ENCODE measurements at regions not wholly inside any gene's neighbourhood (a gene's known extent, or its start where the extent isn't known, plus 50 kb on each side); places are given as distances from the start of the nearest gene placed in this dataset.
A peak's percentile ranks its signal among the peaks of the same experiment; 100 is the strongest.
"Not testable (repeated sequence)": the region's sequence is repeated elsewhere in the genome, so short reads cannot be mapped to it uniquely, and the experiment has no call there.

DNA sequence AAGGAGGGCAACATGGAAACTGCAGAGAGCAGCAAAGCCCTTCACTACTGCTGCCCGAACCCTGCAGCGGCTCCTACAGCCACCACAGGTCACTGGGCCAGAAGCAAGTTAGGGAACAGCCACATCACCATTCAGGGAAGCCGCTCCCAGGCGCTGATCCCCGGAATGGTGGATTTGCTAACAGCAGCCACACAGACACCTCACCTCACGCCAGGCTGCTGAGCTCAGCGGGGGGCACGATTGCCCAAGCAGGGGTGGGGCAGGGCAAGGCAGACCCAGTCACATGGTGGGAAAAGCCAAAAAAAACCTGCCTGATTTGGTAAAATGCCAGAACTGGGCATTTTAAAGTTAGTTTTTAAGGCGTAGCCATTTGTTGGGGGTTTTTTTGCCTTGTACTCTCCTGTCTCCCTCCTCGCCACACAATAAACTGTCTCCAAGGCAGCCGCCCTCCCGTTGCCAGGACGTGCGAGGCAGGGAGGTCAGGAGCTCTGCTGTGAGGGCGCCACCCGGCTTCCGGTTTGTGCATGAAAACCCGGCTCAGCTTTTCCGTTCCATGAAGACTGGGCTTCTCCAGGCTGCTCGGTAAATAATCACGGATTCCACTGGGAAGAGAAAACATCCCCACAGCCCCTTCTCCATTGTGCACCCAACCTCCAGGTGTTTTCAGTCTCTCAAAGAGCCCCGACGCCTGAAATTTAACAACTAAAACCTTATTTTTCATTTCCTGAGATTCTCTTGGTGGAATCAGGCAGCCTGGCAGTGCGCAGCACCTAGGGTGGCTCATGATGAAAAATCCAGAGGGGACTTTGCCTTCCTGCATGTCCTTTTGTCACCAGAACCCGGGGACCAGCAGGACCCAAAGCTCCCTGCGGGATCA, 453.5 kb downstream of the PREX1 start:
- Histone ChIP-seq H3K27ac (peak overlapping the region in 3 of 4 donors; percentile 2 to 58 (median 54)), H3K4me1 (peaks cover 15% of the 10 kb centered on the region)
- TF ChIP-seq, protein P1, sequence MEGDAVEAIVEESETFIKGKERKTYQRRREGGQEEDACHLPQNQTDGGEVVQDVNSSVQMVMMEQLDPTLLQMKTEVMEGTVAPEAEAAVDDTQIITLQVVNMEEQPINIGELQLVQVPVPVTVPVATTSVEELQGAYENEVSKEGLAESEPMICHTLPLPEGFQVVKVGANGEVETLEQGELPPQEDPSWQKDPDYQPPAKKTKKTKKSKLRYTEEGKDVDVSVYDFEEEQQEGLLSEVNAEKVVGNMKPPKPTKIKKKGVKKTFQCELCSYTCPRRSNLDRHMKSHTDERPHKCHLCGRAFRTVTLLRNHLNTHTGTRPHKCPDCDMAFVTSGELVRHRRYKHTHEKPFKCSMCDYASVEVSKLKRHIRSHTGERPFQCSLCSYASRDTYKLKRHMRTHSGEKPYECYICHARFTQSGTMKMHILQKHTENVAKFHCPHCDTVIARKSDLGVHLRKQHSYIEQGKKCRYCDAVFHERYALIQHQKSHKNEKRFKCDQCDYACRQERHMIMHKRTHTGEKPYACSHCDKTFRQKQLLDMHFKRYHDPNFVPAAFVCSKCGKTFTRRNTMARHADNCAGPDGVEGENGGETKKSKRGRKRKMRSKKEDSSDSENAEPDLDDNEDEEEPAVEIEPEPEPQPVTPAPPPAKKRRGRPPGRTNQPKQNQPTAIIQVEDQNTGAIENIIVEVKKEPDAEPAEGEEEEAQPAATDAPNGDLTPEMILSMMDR (IDR thresholded peaks at IDR 0.05) = peak in 3 of 7 experiments; percentile 22 to 30 (median 22)
- TF ChIP-seq POLR2A (IDR thresholded peaks at IDR 0.05) = peak in 2 of 3 donors; percentile 24 to 39
- intact Hi-C loops (cut with DNase I); H3K36me3 ChIP-seq (replicated peaks in 1 of 2; ENCODE audit: insufficient read depth in 1 of 2, low read depth in 2 of 2); H3K4me3 ChIP-seq; H3K27me3 ChIP-seq; H3K9me3 ChIP-seq: not testable (repeated sequence)
- DNase-seq (peak; percentile 25 to 53 (median 50)), ATAC-seq (peak; percentile 77)
- 23 to 25% methylated on average over 22 to 26 of the region's 26 CpGs for WGBS, 2 donors

DNA sequence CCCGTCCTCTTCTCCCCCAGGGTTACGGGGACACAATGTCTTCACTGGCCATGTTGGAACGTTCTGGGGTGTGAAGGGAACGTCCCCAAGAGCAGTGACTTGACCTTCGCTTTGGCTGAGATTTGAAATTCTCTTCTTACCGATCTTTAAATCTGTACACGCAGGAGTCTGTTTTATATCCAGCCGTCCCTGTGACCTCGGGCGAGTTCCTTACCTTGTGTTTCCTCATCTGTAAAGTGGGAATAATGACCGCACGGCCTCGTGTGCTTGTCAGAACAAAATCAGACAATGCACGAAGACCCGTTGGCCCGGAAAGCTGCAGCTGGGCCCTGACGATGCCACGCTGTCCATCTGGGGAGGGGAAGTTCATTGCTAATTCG, 454.3 kb downstream of the PREX1 start:
- H3K27me3 ChIP-seq = no peaks in the 10 kb centered on the region
- H3K36me3 ChIP-seq (replicated peaks in 1 of 2; ENCODE audit: insufficient read depth in 1 of 2, low read depth in 2 of 2) = no peaks in the 10 kb centered on the region
- 63 to 68% methylated on average over 19 of the region's 19 CpGs for WGBS, 2 donors
- peak overlapping the region in 3 of 4 donors; percentile 2 to 58 (median 54) for H3K27ac ChIP-seq
- H3K4me1 ChIP-seq = peaks cover 15% of the 10 kb centered on the region
- no peak for DNase-seq
- no peak for ATAC-seq
- no peak overlapping the region for H3K4me3 ChIP-seq
- intact Hi-C loops (cut with DNase I) = no loop called here
- TF ChIP-seq, protein P1 (IDR thresholded peaks at IDR 0.05) = no peak
- H3K9me3 ChIP-seq = no peaks in the 10 kb centered on the region

DNA sequence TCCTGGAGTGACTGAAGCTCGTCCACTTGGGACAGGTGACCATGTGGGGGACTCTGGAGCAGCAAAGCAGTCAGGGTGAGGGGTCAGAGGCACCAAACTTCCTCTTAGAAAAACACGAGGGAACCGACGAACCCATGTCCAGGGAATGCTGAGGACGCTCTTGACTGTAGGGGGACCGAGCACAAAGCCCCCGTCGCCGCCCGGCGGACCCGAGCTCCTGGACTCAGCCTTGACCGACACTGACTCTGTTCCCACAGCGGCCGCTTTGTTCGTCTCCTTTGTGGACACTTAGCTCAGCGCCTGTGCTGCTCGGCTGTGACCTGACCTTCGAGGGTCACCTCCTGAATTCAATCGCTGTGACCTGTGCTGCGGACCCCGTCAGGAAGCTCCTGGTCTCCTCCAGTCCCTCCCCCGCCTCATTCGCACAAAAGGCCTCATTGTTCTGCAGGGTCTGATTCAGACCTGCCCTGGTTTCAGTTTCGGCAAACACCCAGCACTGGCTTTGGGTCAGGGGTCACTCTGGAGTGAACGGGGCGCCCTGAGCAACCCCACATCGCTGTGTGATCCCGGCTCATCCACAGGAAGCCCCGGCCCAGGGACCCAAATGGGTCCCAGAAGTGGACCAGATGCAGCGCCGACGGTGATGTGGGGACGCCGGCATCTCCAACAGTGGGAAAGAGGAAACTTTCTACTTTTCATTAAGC, 454.8 kb downstream of the PREX1 start:
- ATAC-seq = peak; percentile 17
- H3K27me3 ChIP-seq; H3K4me3 ChIP-seq; intact Hi-C loops (cut with DNase I); H3K9me3 ChIP-seq; H3K36me3 ChIP-seq (replicated peaks in 1 of 2; ENCODE audit: insufficient read depth in 1 of 2, low read depth in 2 of 2): not testable (repeated sequence)
- Histone ChIP-seq H3K27ac (peak overlapping the region in 1 of 4 donors; percentile 54), H3K4me1 (peaks cover 13% of the 10 kb centered on the region)
- WGBS, 2 donors = 36 to 74% methylated on average over 17 to 35 of the region's 35 CpGs
- peak in 2 of 4 donors; percentile 16 to 20 for DNase-seq

DNA sequence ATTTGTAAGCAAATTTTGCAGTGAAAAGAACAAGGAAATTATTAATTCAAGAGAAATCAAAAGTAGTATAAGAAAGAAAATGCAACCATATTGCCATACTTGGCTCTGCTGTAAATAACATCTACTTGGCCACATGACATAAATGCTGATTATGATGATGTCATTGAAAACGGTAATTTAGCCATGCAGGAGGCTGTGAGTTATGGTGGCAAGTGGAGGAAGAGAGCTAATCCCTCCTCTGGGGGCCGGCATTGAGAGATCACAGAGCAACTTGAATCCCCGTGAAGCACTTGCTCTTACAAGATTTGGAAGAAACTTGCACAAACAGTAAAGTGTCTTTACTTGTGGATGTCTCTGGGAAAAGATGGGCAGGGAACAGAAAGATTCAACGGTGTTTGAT, 456.6 kb downstream of the PREX1 start:
- TF ChIP-seq, protein P1 (IDR thresholded peaks at IDR 0.05) = no peak
- TF ChIP-seq POLR2A (IDR thresholded peaks at IDR 0.05) = no peak
- no peak overlapping the region for H3K27ac ChIP-seq
- DNase-seq = no peak
- intact Hi-C loops (cut with DNase I) = no loop called here
- H3K27me3 ChIP-seq = no peaks in the 10 kb centered on the region
- 72 to 82% methylated on average over 4 of the region's 4 CpGs for WGBS, 2 donors
- no peak overlapping the region for H3K4me3 ChIP-seq
- no peaks in the 10 kb centered on the region for H3K4me1 ChIP-seq
- H3K36me3 ChIP-seq (replicated peaks in 1 of 2; ENCODE audit: insufficient read depth in 1 of 2, low read depth in 2 of 2) = no peaks in the 10 kb centered on the region
- no peaks in the 10 kb centered on the region for H3K9me3 ChIP-seq
- no peak for ATAC-seq

DNA sequence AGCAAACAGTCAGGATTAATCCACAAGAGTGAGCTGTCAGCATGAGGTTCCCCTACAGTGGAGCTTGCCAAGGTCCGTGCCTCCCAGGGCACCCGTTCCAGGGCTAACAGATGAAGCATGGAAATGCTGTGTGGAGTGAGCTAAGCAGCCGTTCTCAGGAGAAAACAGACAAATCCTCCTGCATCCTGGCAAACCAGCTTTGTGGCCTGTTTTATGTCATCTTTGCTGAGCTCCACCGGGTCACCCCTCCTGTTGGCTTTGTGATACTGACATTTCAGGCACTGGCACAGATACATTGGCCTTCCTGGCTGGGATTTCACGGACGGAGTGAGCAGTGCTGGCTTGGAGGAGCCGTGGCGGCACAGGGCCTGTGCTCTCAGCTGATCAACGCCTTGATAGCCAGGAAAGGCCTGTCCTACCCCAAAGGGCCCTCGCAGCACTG, 459.2 kb downstream of the PREX1 start:
- intact Hi-C loops (cut with DNase I); ATAC-seq; H3K4me3 ChIP-seq; H3K27ac ChIP-seq; H3K4me1 ChIP-seq; H3K36me3 ChIP-seq (replicated peaks in 1 of 2; ENCODE audit: insufficient read depth in 1 of 2, low read depth in 2 of 2); H3K27me3 ChIP-seq; H3K9me3 ChIP-seq: not testable (repeated sequence)
- peak in 1 of 4 donors; percentile 17 for DNase-seq
- WGBS, 2 donors = 45 to 46% methylated on average over 7 to 10 of the region's 10 CpGs

DNA sequence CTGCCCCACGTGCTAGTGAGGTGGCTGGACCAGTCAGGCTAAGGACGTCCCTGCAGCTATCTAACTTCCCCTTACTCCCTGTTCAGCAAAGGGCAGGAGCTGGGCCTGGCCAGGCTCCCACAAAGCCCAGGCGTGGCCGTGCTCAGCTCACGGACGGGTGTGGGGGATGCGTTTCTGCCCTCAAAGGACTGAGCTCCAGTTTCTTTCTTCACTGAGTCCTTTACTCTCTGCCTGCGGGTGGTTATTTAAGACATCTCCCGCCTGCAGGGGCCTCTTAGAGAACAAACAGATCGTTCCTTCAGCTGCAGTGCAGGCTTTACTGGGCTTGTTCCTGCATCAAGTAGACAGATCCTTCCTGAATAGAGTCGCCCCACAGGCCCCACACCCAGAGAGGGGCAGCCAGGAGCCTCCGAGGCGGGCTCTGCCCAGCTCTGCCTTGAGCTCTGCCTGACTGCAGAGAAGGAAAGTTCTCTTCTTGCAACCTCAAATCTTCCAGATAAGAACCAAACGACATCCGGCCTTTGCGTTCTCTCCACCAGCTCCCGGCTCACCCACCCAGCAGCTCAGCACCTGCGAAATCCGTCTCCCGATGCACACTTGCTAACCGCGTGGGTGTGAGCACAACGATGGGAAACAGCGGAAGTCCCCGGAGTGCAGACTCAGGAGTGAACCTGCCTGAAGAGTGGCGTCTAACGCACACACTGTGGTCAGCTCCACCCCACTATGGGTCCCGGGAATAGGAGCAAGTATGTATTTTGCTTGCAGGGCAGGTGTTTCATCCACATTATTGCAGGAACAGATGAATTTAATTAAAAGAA, 460.0 kb downstream of the PREX1 start:
- intact Hi-C loops (cut with DNase I); H3K4me1 ChIP-seq; ATAC-seq; H3K9me3 ChIP-seq; H3K36me3 ChIP-seq (replicated peaks in 1 of 2; ENCODE audit: insufficient read depth in 1 of 2, low read depth in 2 of 2); DNase-seq; H3K4me3 ChIP-seq; H3K27me3 ChIP-seq; H3K27ac ChIP-seq: not testable (repeated sequence)
- 20 to 42% methylated on average over 7 to 17 of the region's 28 CpGs for WGBS, 2 donors

Measured in body of pancreas (tissue), 4 donors.